ENCODE measurements at regions not wholly inside any gene's neighbourhood (a gene's known extent, or its start where the extent isn't known, plus 50 kb on each side); places are given as distances from the start of the nearest gene placed in this dataset.
"Not testable (repeated sequence)": the region's sequence is repeated elsewhere in the genome, so short reads cannot be mapped to it uniquely, and the experiment has no call there.

DNA sequence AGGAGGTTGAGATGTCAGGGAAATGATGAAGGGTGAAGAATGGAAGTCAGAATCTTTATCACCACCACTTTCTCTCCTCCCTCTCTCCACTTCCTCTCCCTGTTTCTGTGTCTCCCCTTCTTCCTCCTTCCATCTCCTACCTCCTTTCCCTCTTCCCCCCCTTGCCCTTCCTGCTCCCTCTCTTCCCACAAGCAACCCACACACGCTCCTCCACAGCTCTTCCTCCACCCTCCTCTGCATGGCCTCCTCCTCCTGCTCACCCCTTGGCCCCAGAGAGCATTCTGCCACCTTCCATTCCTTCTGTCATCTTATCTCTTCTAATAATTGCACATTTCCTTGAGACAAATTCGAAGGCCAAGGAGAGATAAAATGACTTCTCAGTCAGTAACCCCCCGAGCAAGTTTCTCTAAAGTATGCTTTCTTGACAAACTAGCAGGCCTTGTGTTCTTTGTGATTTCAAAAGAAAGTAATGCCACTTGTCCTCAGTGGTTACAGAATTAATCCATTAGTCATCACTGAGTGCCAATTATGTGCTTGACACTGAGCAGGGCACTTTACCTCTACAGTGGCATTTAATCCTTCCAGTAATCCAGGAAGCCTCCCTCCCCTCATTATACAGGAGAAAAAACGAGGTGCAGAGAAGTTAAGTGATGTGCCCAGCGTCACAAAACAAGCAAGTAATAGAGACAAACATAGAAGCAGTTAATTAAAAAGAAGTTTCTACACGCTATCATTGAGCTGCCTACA is 72.3 kb upstream of the CCL1 start:
- H3K4me1 ChIP-seq (replicated peaks in 1 of 2): no peaks in the 10 kb centered on the region
- H3K4me3 ChIP-seq: no peak overlapping the region
- no peak for TF ChIP-seq POLR2A (IDR thresholded peaks at IDR 0.05)
- TF ChIP-seq, protein P1, sequence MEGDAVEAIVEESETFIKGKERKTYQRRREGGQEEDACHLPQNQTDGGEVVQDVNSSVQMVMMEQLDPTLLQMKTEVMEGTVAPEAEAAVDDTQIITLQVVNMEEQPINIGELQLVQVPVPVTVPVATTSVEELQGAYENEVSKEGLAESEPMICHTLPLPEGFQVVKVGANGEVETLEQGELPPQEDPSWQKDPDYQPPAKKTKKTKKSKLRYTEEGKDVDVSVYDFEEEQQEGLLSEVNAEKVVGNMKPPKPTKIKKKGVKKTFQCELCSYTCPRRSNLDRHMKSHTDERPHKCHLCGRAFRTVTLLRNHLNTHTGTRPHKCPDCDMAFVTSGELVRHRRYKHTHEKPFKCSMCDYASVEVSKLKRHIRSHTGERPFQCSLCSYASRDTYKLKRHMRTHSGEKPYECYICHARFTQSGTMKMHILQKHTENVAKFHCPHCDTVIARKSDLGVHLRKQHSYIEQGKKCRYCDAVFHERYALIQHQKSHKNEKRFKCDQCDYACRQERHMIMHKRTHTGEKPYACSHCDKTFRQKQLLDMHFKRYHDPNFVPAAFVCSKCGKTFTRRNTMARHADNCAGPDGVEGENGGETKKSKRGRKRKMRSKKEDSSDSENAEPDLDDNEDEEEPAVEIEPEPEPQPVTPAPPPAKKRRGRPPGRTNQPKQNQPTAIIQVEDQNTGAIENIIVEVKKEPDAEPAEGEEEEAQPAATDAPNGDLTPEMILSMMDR (IDR thresholded peaks at IDR 0.05): no peak
- no peak for DNase-seq
- intact Hi-C loops (cut with DNase I): no loop called here
- H3K27ac ChIP-seq: no peak overlapping the region
- H3K9me3 ChIP-seq (replicated peaks in 1 of 3): no peaks in the 10 kb centered on the region
- H3K36me3 ChIP-seq (replicated peaks in 1 of 2): no peaks in the 10 kb centered on the region
- WGBS, 4 donors: 48 to 59% (median 53%) methylated on average over 6 of the region's 6 CpGs
- H3K27me3 ChIP-seq: no peaks in the 10 kb centered on the region

GRCh38 chr17:34434052-34434451 is 71.0 kb upstream of the CCL1 start:
- no peak overlapping the region for H3K4me3 ChIP-seq
- no peaks in the 10 kb centered on the region for H3K4me1 ChIP-seq (replicated peaks in 1 of 2)
- no peak for DNase-seq
- 55 to 57% (median 56%) methylated on average over 4 of the region's 4 CpGs for WGBS, 4 donors
- H3K9me3 ChIP-seq (replicated peaks in 1 of 3): no peaks in the 10 kb centered on the region
- intact Hi-C loops (cut with DNase I): no loop called here
- peak overlapping the region in 1 of 5 donors; percentile 39 for H3K27ac ChIP-seq
- H3K36me3 ChIP-seq (replicated peaks in 1 of 2): no peaks in the 10 kb centered on the region
- H3K27me3 ChIP-seq: no peaks in the 10 kb centered on the region
- no peak for TF ChIP-seq POLR2A (IDR thresholded peaks at IDR 0.05)
- TF ChIP-seq, protein P1 (IDR thresholded peaks at IDR 0.05): no peak

DNA sequence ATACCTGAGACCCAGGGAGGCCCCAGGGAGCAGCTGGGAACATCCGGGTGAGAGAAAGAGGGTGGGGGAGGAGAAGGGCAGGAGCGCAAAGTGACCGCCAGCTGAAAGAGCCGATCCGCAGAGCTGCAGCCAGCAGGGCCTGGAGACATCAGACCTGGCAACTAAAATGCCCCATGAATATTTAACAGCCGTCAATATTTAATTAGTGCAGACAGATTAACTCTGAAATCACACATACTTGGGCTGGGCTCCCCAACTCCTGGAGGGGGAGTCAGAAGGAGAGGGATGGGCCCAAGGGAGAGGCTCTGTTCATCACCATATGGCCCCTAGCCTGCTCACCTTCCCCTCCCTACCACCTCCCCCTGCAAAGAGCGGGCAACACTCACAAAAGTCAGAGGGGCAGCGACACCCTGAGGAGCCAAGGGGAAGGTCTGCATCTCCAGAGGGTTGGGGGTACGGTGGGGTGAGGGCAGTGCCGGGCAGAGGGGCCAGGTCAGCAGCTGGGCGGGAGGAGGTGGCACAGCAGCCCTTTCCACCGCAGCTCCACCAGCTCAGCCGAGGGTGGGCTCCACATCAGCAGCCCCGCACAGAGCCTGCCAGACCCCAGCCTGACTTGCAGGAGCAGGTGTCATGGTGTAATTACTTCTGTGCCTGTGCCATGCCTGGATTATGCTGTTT is 61.9 kb upstream of the CCL1 start:
- Histone ChIP-seq H3K36me3 (replicated peaks in 1 of 2) (no peaks in the 10 kb centered on the region), H3K4me3 (no peak overlapping the region), H3K27me3 (peaks cover 16% of the 10 kb centered on the region), H3K4me1 (replicated peaks in 1 of 2) (no peaks in the 10 kb centered on the region), H3K27ac (no peak overlapping the region), H3K9me3 (replicated peaks in 1 of 3) (no peaks in the 10 kb centered on the region)
- WGBS, 4 donors: 43 to 49% (median 45%) methylated on average over 14 of the region's 14 CpGs
- DNase-seq: no peak
- intact Hi-C loops (cut with DNase I): loop anchor here in 1 of 2 donors (5.0 to 10.0 kb wide), 2 partner anchors 90 to 212 kb away; no protein-coding TSS in a partner anchor
- no peak for TF ChIP-seq POLR2A (IDR thresholded peaks at IDR 0.05)
- TF ChIP-seq, protein P1 (IDR thresholded peaks at IDR 0.05): no peak

DNA sequence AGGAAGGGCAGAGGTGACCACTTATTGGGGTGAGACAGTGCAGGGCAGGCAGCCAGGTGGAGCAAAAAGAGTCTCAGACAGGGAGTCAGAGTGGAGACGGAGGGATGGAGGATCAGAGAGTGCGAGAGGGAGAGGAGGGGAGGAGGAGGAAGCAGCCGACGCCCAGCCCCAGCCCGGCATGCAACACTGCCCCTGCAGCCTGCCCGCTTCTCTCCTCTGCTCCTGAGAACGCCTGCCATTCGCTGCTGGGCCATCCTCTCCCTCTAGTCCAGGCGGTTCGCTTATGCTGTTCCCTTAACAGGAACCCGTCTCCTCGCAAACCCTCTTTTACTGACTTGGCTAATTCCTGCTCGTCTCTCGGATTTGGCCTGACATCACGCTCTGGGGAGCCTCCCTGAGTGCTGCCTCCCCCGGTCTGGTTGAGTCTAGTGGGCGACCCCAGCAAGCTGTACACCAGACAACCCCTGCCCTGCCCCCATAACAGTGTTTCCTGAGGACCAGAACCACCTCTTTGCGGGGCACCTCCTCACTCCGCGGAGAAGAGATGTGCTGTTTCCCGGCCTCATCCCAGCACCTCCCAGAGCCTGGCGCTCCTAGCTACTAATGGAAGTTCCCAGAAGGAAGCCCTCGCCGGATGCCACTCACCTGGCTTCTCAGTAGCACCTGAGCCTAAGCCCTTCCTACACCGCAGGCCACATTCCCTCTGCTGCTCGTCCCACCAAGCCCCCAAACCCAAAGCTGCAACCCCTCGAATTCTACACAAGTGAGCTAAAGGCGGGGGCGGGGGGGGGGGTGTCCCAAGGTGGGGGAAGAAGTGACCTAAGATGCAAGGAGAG is 61.2 kb upstream of the CCL1 start:
- no peak overlapping the region for H3K4me3 ChIP-seq
- no peaks in the 10 kb centered on the region for H3K36me3 ChIP-seq (replicated peaks in 1 of 2)
- no peak for TF ChIP-seq POLR2A (IDR thresholded peaks at IDR 0.05)
- TF ChIP-seq, protein P1 (IDR thresholded peaks at IDR 0.05): no peak
- no peaks in the 10 kb centered on the region for H3K4me1 ChIP-seq (replicated peaks in 1 of 2)
- H3K27me3 ChIP-seq: peaks cover 20% of the 10 kb centered on the region
- WGBS, 4 donors: 5 to 15% (median 11%) methylated on average over 21 to 29 of the region's 29 CpGs
- H3K27ac ChIP-seq: no peak overlapping the region
- H3K9me3 ChIP-seq (replicated peaks in 1 of 3): no peaks in the 10 kb centered on the region
- DNase-seq: peak in 1 of 7 donors; percentile 3
- intact Hi-C loops (cut with DNase I): loop anchor here in 1 of 2 donors (5.0 to 10.0 kb wide), 2 partner anchors 91 to 213 kb away; no protein-coding TSS in a partner anchor

DNA sequence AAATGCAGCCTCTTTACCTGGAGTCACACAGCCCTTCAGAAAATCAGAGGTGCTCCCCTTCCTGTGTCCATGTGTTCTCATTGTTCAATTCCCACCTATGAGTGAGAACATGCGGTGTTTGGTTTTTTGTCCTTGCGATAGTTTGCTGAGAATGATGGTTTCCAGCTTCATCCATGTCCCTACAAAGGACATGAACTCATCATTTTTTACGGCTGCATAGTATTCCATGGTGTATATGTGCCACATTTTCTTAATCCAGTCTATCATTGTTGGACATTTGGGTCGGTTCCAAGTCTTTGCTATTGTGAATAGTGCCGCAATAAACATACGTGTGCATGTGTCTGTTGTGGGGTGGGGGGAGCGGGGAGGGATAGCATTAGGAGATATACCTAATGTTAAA is 60.3 kb upstream of the CCL1 start:
- DNase-seq; H3K4me1 ChIP-seq (replicated peaks in 1 of 2); H3K4me3 ChIP-seq; H3K27ac ChIP-seq; H3K9me3 ChIP-seq (replicated peaks in 1 of 3); H3K36me3 ChIP-seq (replicated peaks in 1 of 2): not testable (repeated sequence)
- 78 to 86% (median 82%) methylated on average over 4 to 7 of the region's 7 CpGs for WGBS, 4 donors
- H3K27me3 ChIP-seq: peaks cover 20% of the 10 kb centered on the region
- intact Hi-C loops (cut with DNase I): loop anchor here in 1 of 2 donors (5.0 to 10.0 kb wide), 2 partner anchors 91 to 214 kb away; no protein-coding TSS in a partner anchor
